Thoracic aorta (tissue), 2 donors: ENCODE measurements at regions not wholly inside any gene's neighbourhood (a gene's known extent, or its start where the extent isn't known, plus 50 kb on each side); places are given as distances from the start of the nearest gene placed in this dataset.

Experiments used
- ATAC-seq: fragments of 150-250 bp; one replicate; pipeline ENCODE4 v1.8.0; 2017; ENCODE audit warnings: low read depth; ENCODE audit not compliant: insufficient number of reproducible peaks, low FRiP score
- DNase-seq: peaks from one replicate; pipeline ENCODE4 v3.0.0-alpha.2; 2020; ENCODE audit warnings: low spot score
- H3K27ac ChIP-seq, 2 donors: fragments of 200-600 bp; sonication (generic); 1 replicate in 1 of 2; 2 replicates in 1 of 2; pipeline ENCODE4 v1.5.1; 2016; ENCODE audit warnings: mild to moderate bottlenecking in 2 of 2, moderate library complexity in 2 of 2
- H3K27me3 ChIP-seq: fragments of 200-600 bp; sonication (generic); replicated peaks from 2 replicates; pipeline ENCODE4 v1.6.0; 2016; ENCODE audit warnings: mild to moderate bottlenecking; ENCODE audit not compliant: insufficient read depth
- H3K36me3 ChIP-seq: fragments of 200-600 bp; sonication (generic); one replicate; pipeline ENCODE4 v1.5.1; 2016
- H3K4me1 ChIP-seq, 2 donors: fragments of 200-600 bp; sonication (generic); 1 replicate in 1 of 2; 2 replicates in 1 of 2; pipeline versions ENCODE4 v1.5.1 to v1.6.0; 2016; ENCODE audit warnings: low read depth in 2 of 2, mild to moderate bottlenecking in 1 of 2; ENCODE audit not compliant: control insufficient read depth in 1 of 2
- H3K4me3 ChIP-seq: fragments of 200-600 bp; sonication (generic); 2 replicates; pipeline ENCODE4 v1.5.1; 2016; ENCODE audit warnings: mild to moderate bottlenecking
- H3K9me3 ChIP-seq: fragments of 200-600 bp; sonication (generic); 2 replicates; pipeline ENCODE4 v1.5.1; 2016
- TF ChIP-seq, protein P1 (sequence below): fragments of 200-600 bp; sonication (generic); IDR thresholded peaks from one replicate; pipeline ENCODE4 v1.5.1; 2019; ENCODE audit warnings: antibody characterized with exemption

DNA sequence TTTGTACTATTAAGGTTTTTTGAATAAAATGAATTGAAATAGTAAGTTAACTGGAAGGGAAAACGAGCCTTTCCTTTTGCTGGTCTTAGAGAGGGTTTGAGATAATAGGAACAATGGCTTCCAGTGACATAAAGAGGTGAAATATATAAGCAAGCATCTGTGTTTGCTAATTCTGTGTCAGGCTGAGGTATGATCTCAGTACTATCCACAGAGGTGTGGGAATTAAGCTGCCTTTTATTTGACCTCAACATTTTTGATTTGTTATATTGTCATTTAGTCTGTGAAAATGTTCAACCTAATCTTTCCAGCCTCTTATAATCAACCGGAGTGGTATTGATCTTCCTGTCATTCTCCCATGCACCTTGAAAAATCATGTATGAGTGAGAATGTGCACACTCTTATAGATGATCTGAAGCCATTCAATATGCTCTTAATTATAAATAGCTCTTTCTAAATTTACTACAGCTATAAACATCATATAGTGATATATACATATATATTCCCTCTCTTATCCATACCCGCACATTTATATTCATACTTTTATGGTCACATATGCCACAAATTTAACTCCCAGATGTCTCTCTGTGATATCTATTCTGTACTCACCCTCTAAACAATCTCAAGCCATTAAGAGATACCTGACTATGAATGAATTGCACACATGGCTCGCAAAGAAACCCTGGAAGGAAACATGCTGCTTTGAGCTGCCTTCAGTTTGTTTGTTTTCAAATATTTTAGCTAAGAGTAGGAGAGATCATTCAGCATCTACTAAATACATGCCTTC is 754.7 kb upstream of the NRSN1 start:
- Histone ChIP-seq H3K36me3 (no peaks in the 10 kb centered on the region), H3K4me1 (no peaks in the 10 kb centered on the region), H3K27ac (no peak overlapping the region), H3K9me3 (no peaks in the 10 kb centered on the region), H3K27me3 (no peaks in the 10 kb centered on the region), H3K4me3 (no peak overlapping the region)
- ATAC-seq: no peak
- DNase-seq: no peak
- TF ChIP-seq, protein P1, sequence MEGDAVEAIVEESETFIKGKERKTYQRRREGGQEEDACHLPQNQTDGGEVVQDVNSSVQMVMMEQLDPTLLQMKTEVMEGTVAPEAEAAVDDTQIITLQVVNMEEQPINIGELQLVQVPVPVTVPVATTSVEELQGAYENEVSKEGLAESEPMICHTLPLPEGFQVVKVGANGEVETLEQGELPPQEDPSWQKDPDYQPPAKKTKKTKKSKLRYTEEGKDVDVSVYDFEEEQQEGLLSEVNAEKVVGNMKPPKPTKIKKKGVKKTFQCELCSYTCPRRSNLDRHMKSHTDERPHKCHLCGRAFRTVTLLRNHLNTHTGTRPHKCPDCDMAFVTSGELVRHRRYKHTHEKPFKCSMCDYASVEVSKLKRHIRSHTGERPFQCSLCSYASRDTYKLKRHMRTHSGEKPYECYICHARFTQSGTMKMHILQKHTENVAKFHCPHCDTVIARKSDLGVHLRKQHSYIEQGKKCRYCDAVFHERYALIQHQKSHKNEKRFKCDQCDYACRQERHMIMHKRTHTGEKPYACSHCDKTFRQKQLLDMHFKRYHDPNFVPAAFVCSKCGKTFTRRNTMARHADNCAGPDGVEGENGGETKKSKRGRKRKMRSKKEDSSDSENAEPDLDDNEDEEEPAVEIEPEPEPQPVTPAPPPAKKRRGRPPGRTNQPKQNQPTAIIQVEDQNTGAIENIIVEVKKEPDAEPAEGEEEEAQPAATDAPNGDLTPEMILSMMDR: no peak

GRCh38 chr6:23377830-23378229 is 748.2 kb upstream of the NRSN1 start:
- peaks cover 0 to 4% of the 10 kb centered on the region in 2 donors for H3K4me1 ChIP-seq
- no peaks in the 10 kb centered on the region for H3K9me3 ChIP-seq
- TF ChIP-seq, protein P1: no peak
- no peaks in the 10 kb centered on the region for H3K36me3 ChIP-seq
- H3K4me3 ChIP-seq: no peak overlapping the region
- ATAC-seq (no peak), DNase-seq (no peak)
- H3K27me3 ChIP-seq: no peaks in the 10 kb centered on the region
- no peak overlapping the region for H3K27ac ChIP-seq

- H3K27ac ChIP-seq: no peak overlapping the region
- TF ChIP-seq, protein P1: no peak
- H3K27me3 ChIP-seq: no peaks in the 10 kb centered on the region
- no peaks in the 10 kb centered on the region for H3K36me3 ChIP-seq
- H3K4me1 ChIP-seq: peaks cover 0 to 4% of the 10 kb centered on the region in 2 donors
- DNase-seq: no peak
- H3K9me3 ChIP-seq: no peaks in the 10 kb centered on the region
- no peak overlapping the region for H3K4me3 ChIP-seq
- no peak for ATAC-seq
Measured at GRCh38 chr6:23380465-23380864, 745.5 kb upstream of the NRSN1 start.

DNA sequence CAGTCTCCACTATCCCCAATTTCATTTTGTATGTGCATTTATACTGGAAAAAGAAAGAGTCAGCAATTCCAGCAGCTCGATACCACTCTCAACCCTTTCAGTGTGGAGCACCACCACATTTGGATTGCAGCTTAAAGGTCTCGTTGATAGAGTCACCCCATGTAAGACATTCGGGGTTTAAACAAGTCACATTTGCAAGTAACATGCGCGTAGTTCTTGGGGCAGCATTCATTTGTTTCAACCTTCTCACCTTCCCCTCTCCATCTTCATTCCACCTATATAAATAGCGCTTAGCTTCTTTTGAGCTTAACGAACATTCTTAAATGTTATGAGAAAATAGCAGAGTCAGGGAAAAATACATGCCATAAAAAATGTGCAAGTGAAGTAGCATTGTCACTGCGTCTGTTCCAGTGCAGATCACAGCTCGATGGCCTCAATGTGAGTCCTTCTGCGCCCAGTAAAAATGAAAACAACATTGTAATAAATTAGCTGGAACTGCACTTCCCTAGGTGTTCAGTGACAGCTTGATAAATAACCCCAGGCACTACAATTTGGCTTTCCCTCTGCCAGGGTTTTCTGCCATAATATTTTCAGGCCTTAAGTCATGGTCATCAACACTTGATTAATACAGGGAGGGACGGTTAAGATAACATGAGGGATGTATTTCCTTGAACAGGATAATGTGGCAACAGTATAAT is 737.8 kb upstream of the NRSN1 start:
- TF ChIP-seq, protein P1: no peak
- H3K4me1 ChIP-seq: no peaks in the 10 kb centered on the region
- H3K27ac ChIP-seq: no peak overlapping the region
- no peak overlapping the region for H3K4me3 ChIP-seq
- no peaks in the 10 kb centered on the region for H3K36me3 ChIP-seq
- no peak for DNase-seq
- ATAC-seq: no peak
- H3K9me3 ChIP-seq: no peaks in the 10 kb centered on the region
- no peaks in the 10 kb centered on the region for H3K27me3 ChIP-seq

GRCh38 chr6:23389386-23389785 is 736.6 kb upstream of the NRSN1 start:
- no peaks in the 10 kb centered on the region for H3K27me3 ChIP-seq
- ATAC-seq: no peak
- H3K36me3 ChIP-seq: no peaks in the 10 kb centered on the region

More at GRCh38 chr6:23389386-23389785, 736.6 kb upstream of the NRSN1 start:
- no peaks in the 10 kb centered on the region for H3K4me1 ChIP-seq
- TF ChIP-seq, protein P1: no peak
- H3K9me3 ChIP-seq: no peaks in the 10 kb centered on the region
- no peak overlapping the region for H3K4me3 ChIP-seq
- no peak for DNase-seq
- H3K27ac ChIP-seq: no peak overlapping the region
